ENCODE measurements at regions not wholly inside any gene's neighbourhood (a gene's known extent, or its start where the extent isn't known, plus 50 kb on each side); places are given as distances from the start of the nearest gene placed in this dataset.

GRCh38 chr11:107078375-107078774, 60.1 kb upstream of the GUCY1A2 start:
- TF ChIP-seq CTCF (conservative IDR thresholded peaks at IDR 0.05; ENCODE audit: low read depth, low read length) (no peak), EZH2 (IDR thresholded peaks at IDR 0.05; ENCODE audit: low read length, unreplicated experiment) (no peak), EZH2phosphoT487 (IDR thresholded peaks at IDR 0.05; ENCODE audit: borderline replicate concordance, low read length) (no peak)
